IMR-90 (cell line): ENCODE measurements at regions not wholly inside any gene's neighbourhood (a gene's known extent, or its start where the extent isn't known, plus 50 kb on each side); places are given as distances from the start of the nearest gene placed in this dataset.

ENCODE experiments used
- ATAC-seq: fragments of 200-7000 bp; cut with Tn5 transposase; 2 replicates; pipeline ENCODE4 v1.9.1; 2020; ENCODE audit warnings: low read depth, mild to moderate bottlenecking, moderate library complexity
- BruUV-seq: library from RNA; stranded (reverse); fragments of 400-500 nt; replicated peaks from 2 replicates; lab custom pipeline; 2021; lab: Mats Ljungman, UMichigan
- CTCF ChIA-PET: fragments of 300-600 bp; formaldehyde crosslinking; extraction: SDS; loops from one replicate; lab custom pipeline; 2021; ENCODE audit warnings: antibody characterized with exemption; lab: Yijun Ruan, JAX
- POLR2A ChIA-PET: fragments of 300-600 bp; sonication (Branson Sonifier 250); formaldehyde crosslinking; loops from one replicate; lab custom pipeline; 2022; ENCODE audit warnings: antibody characterized with exemption; ENCODE audit not compliant: unreplicated experiment; lab: Charles Lee
- DNase-seq: peaks from one replicate; pipeline ENCODE4 v3.0.0; 2013
- H2AFZ ChIP-seq: replicated peaks from 2 replicates; pipeline ENCODE3; 2013; ENCODE audit warnings: low read length, mild to moderate bottlenecking; ENCODE audit not compliant: poor library complexity
- H2AK5ac ChIP-seq: 2 replicates; pipeline ENCODE4 v1.6.1; 2013; ENCODE audit warnings: low read depth, low read length, inconsistent platforms
- H2AK9ac ChIP-seq: replicated peaks from 2 replicates; pipeline ENCODE3; 2013; ENCODE audit warnings: mild to moderate bottlenecking, low read depth, low read length, moderate library complexity; ENCODE audit not compliant: poor library complexity
- H2BK120ac ChIP-seq: 2 replicates; pipeline ENCODE4 v1.6.1; 2013; ENCODE audit warnings: low read depth, low read length, inconsistent platforms
- H2BK15ac ChIP-seq: 3 replicates; pipeline ENCODE4 v1.6.1; 2013; ENCODE audit warnings: low read depth, low read length, inconsistent platforms
- H2BK20ac ChIP-seq: 2 replicates; pipeline ENCODE4 v1.6.1; 2013; ENCODE audit warnings: low read depth, mild to moderate bottlenecking, inconsistent platforms, low read length, moderate library complexity
- H2BK5ac ChIP-seq: 2 replicates; pipeline ENCODE4 v1.6.1; 2013; ENCODE audit warnings: mild to moderate bottlenecking, low read depth, low read length, inconsistent platforms; ENCODE audit not compliant: poor library complexity, severe bottlenecking
- H3K14ac ChIP-seq: replicated peaks from 2 replicates; pipeline ENCODE4 v1.6.1; 2013; ENCODE audit warnings: low read depth, low read length, inconsistent platforms
- H3K18ac ChIP-seq: 2 replicates; pipeline ENCODE4 v1.6.1; 2013; ENCODE audit warnings: low read depth, low read length, control low read depth
- H3K23ac ChIP-seq: 2 replicates; pipeline ENCODE4 v1.6.1; 2013; ENCODE audit warnings: low read depth, low read length, inconsistent platforms
- H3K27ac ChIP-seq: 2 replicates; pipeline ENCODE4 v1.5.1; 2013; ENCODE audit warnings: mild to moderate bottlenecking, control low read depth, low read length; ENCODE audit not compliant: insufficient read depth
- H3K27me3 ChIP-seq: 2 replicates; pipeline ENCODE4 v1.6.1; 2013; ENCODE audit warnings: low read length; ENCODE audit not compliant: control insufficient read depth, insufficient read depth
- H3K36me3 ChIP-seq: 2 replicates; pipeline ENCODE4 v1.6.1; 2013; ENCODE audit warnings: low read length, mixed read lengths; ENCODE audit not compliant: control insufficient read depth, insufficient read depth
- H3K4ac ChIP-seq: 2 replicates; pipeline ENCODE4 v1.6.1; 2013; ENCODE audit warnings: low read depth, low read length, inconsistent platforms
- H3K4me1 ChIP-seq: 2 replicates; pipeline ENCODE4 v1.6.1; 2013; ENCODE audit warnings: low read length, mixed read lengths; ENCODE audit not compliant: control insufficient read depth, insufficient read depth
- H3K4me2 ChIP-seq: 2 replicates; pipeline ENCODE4 v1.6.1; 2013; ENCODE audit warnings: low read depth, mild to moderate bottlenecking, control low read depth, low read length, moderate library complexity
- H3K4me3 ChIP-seq: 2 replicates; pipeline ENCODE4 v1.5.1; 2013; ENCODE audit warnings: low read depth, mild to moderate bottlenecking, control low read depth, low read length, moderate library complexity; ENCODE audit not compliant: insufficient read depth
- H3K56ac ChIP-seq: 2 replicates; pipeline ENCODE4 v1.6.1; 2013; ENCODE audit warnings: low read length, inconsistent platforms; ENCODE audit not compliant: insufficient read depth; ENCODE audit errors: extremely low read depth
- H3K79me1 ChIP-seq, 2 experiments: 2 replicates each; pipeline ENCODE4 v1.6.1; 2013; ENCODE audit warnings: low read length in 2 of 2, inconsistent platforms in 1 of 2, low read depth in 1 of 2
- H3K9ac ChIP-seq: 2 replicates; pipeline ENCODE4 v1.6.1; 2013; ENCODE audit warnings: low read depth, low read length, control low read depth
- H3K9me1 ChIP-seq: 2 replicates; pipeline ENCODE4 v1.6.1; 2013; ENCODE audit warnings: low read length, inconsistent platforms; ENCODE audit not compliant: insufficient read depth
- H3K9me3 ChIP-seq: 2 replicates; pipeline ENCODE4 v1.6.1; 2013; ENCODE audit warnings: low read length; ENCODE audit not compliant: control insufficient read depth, insufficient read depth
- H4K20me1 ChIP-seq: 2 replicates; pipeline ENCODE4 v1.6.1; 2013; ENCODE audit warnings: low read length, inconsistent platforms; ENCODE audit not compliant: insufficient read depth
- H4K5ac ChIP-seq: 2 replicates; pipeline ENCODE4 v1.6.1; 2013; ENCODE audit warnings: mild to moderate bottlenecking, low read depth, low read length, control low read depth
- H4K8ac ChIP-seq, 2 experiments: 2 replicates each; pipeline ENCODE4 v1.6.1; 2013; ENCODE audit warnings: low read depth in 2 of 2, low read length in 2 of 2, control low read depth in 1 of 2, inconsistent platforms in 1 of 2
- H4K91ac ChIP-seq: 2 replicates; pipeline ENCODE4 v1.6.1; 2013; ENCODE audit warnings: low read depth, low read length, inconsistent platforms; ENCODE audit not compliant: insufficient read depth
- CEBPB ChIP-seq: IDR thresholded peaks from 2 replicates; pipeline ENCODE4 v1.6.1; 2012; ENCODE audit warnings: low read depth, low read length, improper control_type of control experiment
- CHD1 ChIP-seq: IDR thresholded peaks from 2 replicates; pipeline ENCODE4 v1.6.1; 2012; ENCODE audit warnings: low read depth, low read length, improper control_type of control experiment
- FOS ChIP-seq: fragments of 150-350 bp; IDR thresholded peaks from 2 replicates; pipeline ENCODE4 v1.6.1; 2016; ENCODE audit warnings: low read depth, low read length
- MAFK ChIP-seq: IDR thresholded peaks from 2 replicates; pipeline ENCODE4 v1.6.1; 2012; ENCODE audit warnings: low read depth, low read length, improper control_type of control experiment
- MAZ ChIP-seq: IDR thresholded peaks from 2 replicates; pipeline ENCODE4 v1.6.1; 2012; ENCODE audit warnings: low read depth, mild to moderate bottlenecking, low read length, improper control_type of control experiment, moderate library complexity, borderline replicate concordance
- MXI1 ChIP-seq: IDR thresholded peaks from 2 replicates; pipeline ENCODE4 v1.6.1; 2012; ENCODE audit warnings: low read depth, mild to moderate bottlenecking, low read length, moderate library complexity, borderline replicate concordance
- NFE2L2 ChIP-seq: fragments of 150-350 bp; IDR thresholded peaks from 2 replicates; pipeline ENCODE4 v1.6.1; 2016; ENCODE audit warnings: low read depth, mild to moderate bottlenecking, low read length
- POLR2A ChIP-seq: IDR thresholded peaks from 2 replicates; pipeline ENCODE4 v1.6.1; 2012; ENCODE audit warnings: mild to moderate bottlenecking, low read depth, low read length
- RAD21 ChIP-seq: IDR thresholded peaks from 2 replicates; pipeline ENCODE4 v1.6.1; 2012; ENCODE audit warnings: low read length, improper control_type of control experiment
- RFX5 ChIP-seq: IDR thresholded peaks from 2 replicates; pipeline ENCODE4 v1.8.0; 2012; ENCODE audit warnings: low read depth, mild to moderate bottlenecking, low read length, moderate library complexity
- WGBS, 2 experiments: methylation state at CpG; one replicate each; pipeline versions ENCODE4 v1.1.5 to v1.1.7; 2013; ENCODE audit warnings: missing lambda C conversion rate in 2 of 2; ENCODE audit not compliant: insufficient read length in 1 of 2; ENCODE audit errors: extremely low coverage in 2 of 2; 5-methylcytosine and 5-hydroxymethylcytosine counted together
- dilution Hi-C: fragments of 300-500 bp; cut with HindIII; formaldehyde crosslinking; loops from one replicate; pipeline ENCODE4 v1.14.3; 2018; ENCODE audit warnings: low sequenced_read_pairs; ENCODE audit not compliant: unreplicated experiment
- in situ Hi-C: fragments of 300-500 bp; cut with MboI; formaldehyde crosslinking; loops from 3 replicates; pipeline ENCODE4 v1.14.3; 2019; ENCODE audit warnings: low sequenced_read_pairs, inconsistent platforms, mixed read lengths
- intact Hi-C: fragments of 100-400 bp; cut with micrococcal nuclease; formaldehyde crosslinking; loops from 2 replicates; pipeline ENCODE4 v1.10.0; 2022
- TF ChIP-seq, protein P1 (sequence below): conservative IDR thresholded peaks from 2 replicates; pipeline ENCODE4 v1.5.1; 2012; ENCODE audit warnings: mild to moderate bottlenecking, low read depth, low read length, improper control_type of control experiment
- TF ChIP-seq, protein P2 (sequence below): fragments of 150-350 bp; IDR thresholded peaks from 2 replicates; pipeline ENCODE4 v1.6.1; 2016; ENCODE audit warnings: low read depth, mild to moderate bottlenecking, low read length, moderate library complexity, borderline replicate concordance
- TF ChIP-seq, protein P3 (sequence below): fragments of 150-350 bp; IDR thresholded peaks from 2 replicates; pipeline ENCODE4 v1.6.1; 2017; ENCODE audit warnings: mild to moderate bottlenecking, antibody characterized with exemption, low read length, low read depth

DNA sequence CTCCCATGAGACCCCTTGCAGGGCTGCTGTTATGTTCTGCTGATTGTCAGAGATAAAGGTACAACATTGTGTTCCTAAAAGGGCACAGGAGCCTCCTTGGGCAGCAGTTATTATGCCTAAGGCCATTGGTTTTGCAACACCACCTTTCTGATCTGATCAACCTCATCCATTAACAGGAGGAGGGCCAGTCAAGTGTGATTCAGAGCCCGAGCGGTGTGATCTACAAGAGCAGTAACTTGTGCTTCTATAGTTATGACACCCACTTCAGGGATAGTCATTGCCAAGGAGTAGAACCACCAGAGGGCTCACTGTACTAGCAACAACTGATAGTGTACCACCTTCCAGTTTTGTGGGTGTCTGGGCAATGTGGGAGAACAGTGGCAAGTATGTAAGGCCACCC is 1457.9 kb upstream of the CADM2 start:
- H3K27ac ChIP-seq = no peak overlapping the region
- H4K8ac ChIP-seq = no peak overlapping the region
- no peaks in the 10 kb centered on the region for H4K20me1 ChIP-seq
- no peak overlapping the region for H2AK5ac ChIP-seq
- no peak overlapping the region for H2BK20ac ChIP-seq
- no peak overlapping the region for H3K9ac ChIP-seq
- H3K9me3 ChIP-seq = peaks cover 24% of the 10 kb centered on the region
- H2BK15ac ChIP-seq = no peak overlapping the region
- H3K4me3 ChIP-seq = no peak overlapping the region
- ATAC-seq (no peak), DNase-seq (no peak)
- no CpG with 5 or more reads among the region's 2 CpGs for WGBS, 2 experiments
- no peaks in the 10 kb centered on the region for H3K27me3 ChIP-seq
- no peaks in the 10 kb centered on the region for H3K36me3 ChIP-seq
- no peaks in the 10 kb centered on the region for H3K79me1 ChIP-seq
- in situ Hi-C loops = no loop called here
- H4K5ac ChIP-seq = no peak overlapping the region
- no peak overlapping the region for H3K23ac ChIP-seq
- no peak overlapping the region for H2AFZ ChIP-seq
- H3K4ac ChIP-seq = no peak overlapping the region
- no peaks in the 10 kb centered on the region for H3K4me1 ChIP-seq
- BruUV-seq = no TSS peak
- dilution Hi-C loops = no loop called here
- no peak overlapping the region for H3K4me2 ChIP-seq
- H2BK5ac ChIP-seq = no peak overlapping the region
- H4K91ac ChIP-seq = no peak overlapping the region
- ChIA-PET POLR2A (no interaction called here), CTCF (no interaction called here)
- H2AK9ac ChIP-seq = no peak overlapping the region
- H3K18ac ChIP-seq = no peak overlapping the region
- no peaks in the 10 kb centered on the region for H3K9me1 ChIP-seq
- no peak overlapping the region for H3K56ac ChIP-seq
- intact Hi-C loops = no loop called here
- no peak for TF ChIP-seq MXI1
- no peak for TF ChIP-seq POLR2A
- no peak for TF ChIP-seq MAZ
- no peak for TF ChIP-seq MAFK
- TF ChIP-seq, protein P1, sequence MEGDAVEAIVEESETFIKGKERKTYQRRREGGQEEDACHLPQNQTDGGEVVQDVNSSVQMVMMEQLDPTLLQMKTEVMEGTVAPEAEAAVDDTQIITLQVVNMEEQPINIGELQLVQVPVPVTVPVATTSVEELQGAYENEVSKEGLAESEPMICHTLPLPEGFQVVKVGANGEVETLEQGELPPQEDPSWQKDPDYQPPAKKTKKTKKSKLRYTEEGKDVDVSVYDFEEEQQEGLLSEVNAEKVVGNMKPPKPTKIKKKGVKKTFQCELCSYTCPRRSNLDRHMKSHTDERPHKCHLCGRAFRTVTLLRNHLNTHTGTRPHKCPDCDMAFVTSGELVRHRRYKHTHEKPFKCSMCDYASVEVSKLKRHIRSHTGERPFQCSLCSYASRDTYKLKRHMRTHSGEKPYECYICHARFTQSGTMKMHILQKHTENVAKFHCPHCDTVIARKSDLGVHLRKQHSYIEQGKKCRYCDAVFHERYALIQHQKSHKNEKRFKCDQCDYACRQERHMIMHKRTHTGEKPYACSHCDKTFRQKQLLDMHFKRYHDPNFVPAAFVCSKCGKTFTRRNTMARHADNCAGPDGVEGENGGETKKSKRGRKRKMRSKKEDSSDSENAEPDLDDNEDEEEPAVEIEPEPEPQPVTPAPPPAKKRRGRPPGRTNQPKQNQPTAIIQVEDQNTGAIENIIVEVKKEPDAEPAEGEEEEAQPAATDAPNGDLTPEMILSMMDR = no peak
- no peak for TF ChIP-seq RFX5
- TF ChIP-seq CEBPB = no peak
- no peak for TF ChIP-seq NFE2L2
- TF ChIP-seq, protein P2, sequence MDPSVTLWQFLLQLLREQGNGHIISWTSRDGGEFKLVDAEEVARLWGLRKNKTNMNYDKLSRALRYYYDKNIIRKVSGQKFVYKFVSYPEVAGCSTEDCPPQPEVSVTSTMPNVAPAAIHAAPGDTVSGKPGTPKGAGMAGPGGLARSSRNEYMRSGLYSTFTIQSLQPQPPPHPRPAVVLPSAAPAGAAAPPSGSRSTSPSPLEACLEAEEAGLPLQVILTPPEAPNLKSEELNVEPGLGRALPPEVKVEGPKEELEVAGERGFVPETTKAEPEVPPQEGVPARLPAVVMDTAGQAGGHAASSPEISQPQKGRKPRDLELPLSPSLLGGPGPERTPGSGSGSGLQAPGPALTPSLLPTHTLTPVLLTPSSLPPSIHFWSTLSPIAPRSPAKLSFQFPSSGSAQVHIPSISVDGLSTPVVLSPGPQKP = no peak
- no peak for TF ChIP-seq FOS
- TF ChIP-seq RAD21 = no peak
- TF ChIP-seq, protein P3, sequence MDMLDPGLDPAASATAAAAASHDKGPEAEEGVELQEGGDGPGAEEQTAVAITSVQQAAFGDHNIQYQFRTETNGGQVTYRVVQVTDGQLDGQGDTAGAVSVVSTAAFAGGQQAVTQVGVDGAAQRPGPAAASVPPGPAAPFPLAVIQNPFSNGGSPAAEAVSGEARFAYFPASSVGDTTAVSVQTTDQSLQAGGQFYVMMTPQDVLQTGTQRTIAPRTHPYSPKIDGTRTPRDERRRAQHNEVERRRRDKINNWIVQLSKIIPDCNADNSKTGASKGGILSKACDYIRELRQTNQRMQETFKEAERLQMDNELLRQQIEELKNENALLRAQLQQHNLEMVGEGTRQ = no peak
- TF ChIP-seq CHD1 = no peak
- H3K14ac ChIP-seq = no peak overlapping the region
- H2BK120ac ChIP-seq = no peak overlapping the region
